ENCODE measurements at regions not wholly inside any gene's neighbourhood (a gene's known extent, or its start where the extent isn't known, plus 50 kb on each side); places are given as distances from the start of the nearest gene placed in this dataset.

DNA sequence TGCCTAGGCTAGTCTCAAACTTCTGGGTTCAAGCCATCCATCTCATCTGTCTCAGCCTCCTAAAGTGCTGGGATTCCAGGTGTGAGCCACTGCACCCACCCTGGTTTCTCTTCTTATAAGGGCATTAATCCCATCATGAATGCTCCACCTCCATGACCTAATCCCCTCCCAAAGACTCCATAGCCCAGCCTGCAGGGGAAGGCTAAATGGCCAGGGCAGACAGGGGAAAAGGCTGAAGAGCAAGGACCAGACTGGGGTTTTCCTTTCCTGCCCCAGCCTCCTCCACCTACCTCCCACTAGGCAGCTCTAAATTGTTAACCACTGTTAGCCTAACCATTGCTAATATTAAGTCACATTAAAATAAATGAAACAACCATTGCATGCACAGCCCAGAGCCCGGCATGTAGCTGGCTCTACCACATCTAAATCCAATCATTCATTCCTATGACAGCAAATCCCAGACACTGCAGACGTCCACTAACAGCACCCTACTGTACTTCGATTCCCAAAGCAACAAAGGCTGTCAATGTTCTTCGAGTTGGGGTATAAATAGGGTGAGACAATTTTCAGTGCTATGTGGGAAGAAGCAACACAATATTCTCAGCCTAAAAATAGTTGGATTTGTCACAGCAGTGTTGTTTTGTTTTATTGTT, 243.2 kb upstream of the ARID1B start:
- intact Hi-C loops (cut with micrococcal nuclease; ENCODE audit: unreplicated experiment) = no loop called here
- no peaks in the 10 kb centered on the region for H4K20me1 ChIP-seq (ENCODE audit: insufficient read depth, low read length)
- TF ChIP-seq, protein P1, sequence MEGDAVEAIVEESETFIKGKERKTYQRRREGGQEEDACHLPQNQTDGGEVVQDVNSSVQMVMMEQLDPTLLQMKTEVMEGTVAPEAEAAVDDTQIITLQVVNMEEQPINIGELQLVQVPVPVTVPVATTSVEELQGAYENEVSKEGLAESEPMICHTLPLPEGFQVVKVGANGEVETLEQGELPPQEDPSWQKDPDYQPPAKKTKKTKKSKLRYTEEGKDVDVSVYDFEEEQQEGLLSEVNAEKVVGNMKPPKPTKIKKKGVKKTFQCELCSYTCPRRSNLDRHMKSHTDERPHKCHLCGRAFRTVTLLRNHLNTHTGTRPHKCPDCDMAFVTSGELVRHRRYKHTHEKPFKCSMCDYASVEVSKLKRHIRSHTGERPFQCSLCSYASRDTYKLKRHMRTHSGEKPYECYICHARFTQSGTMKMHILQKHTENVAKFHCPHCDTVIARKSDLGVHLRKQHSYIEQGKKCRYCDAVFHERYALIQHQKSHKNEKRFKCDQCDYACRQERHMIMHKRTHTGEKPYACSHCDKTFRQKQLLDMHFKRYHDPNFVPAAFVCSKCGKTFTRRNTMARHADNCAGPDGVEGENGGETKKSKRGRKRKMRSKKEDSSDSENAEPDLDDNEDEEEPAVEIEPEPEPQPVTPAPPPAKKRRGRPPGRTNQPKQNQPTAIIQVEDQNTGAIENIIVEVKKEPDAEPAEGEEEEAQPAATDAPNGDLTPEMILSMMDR (conservative IDR thresholded peaks at IDR 0.05; ENCODE audit: low read length) = no peak
- no peak for TF ChIP-seq EZH2phosphoT487 (IDR thresholded peaks at IDR 0.05; ENCODE audit: borderline replicate concordance, low read depth, low read length)
- no peak overlapping the region for H2AFZ ChIP-seq (ENCODE audit: low read length)
- no peaks in the 10 kb centered on the region for H3K9me3 ChIP-seq (ENCODE audit: low read length)
- BruUV-seq (replicated peaks) = no TSS peak
- no peak overlapping the region for H3K4me3 ChIP-seq (ENCODE audit: low read depth, low read length, poor library complexity, severe bottlenecking)
- no peak overlapping the region for H3K4me2 ChIP-seq (ENCODE audit: low read length)
- H3K36me3 ChIP-seq (ENCODE audit: insufficient read depth, low read length) = no peaks in the 10 kb centered on the region
- H3K9me2 ChIP-seq (ENCODE audit: insufficient read depth, low read length) = no peaks in the 10 kb centered on the region
- no peak for DNase-seq (ENCODE audit: low spot score)
- ChIA-PET POLR2A (interaction anchor here (0.6 to 1.4 kb wide), 3 partner anchors 10 to 196 kb away, joined by 3 to 4 read pairs (median 3); no protein-coding TSS in a partner anchor), CTCF (ENCODE audit: unreplicated experiment) (no interaction called here)
- no peak overlapping the region for H3K27ac ChIP-seq (ENCODE audit: low read depth, low read length, poor library complexity, severe bottlenecking)
- H3K4me1 ChIP-seq (ENCODE audit: insufficient read depth, low read length, poor library complexity, severe bottlenecking) = no peaks in the 10 kb centered on the region
- no peaks in the 10 kb centered on the region for H3K79me2 ChIP-seq (ENCODE audit: insufficient read depth, low read depth, low read length)

DNA sequence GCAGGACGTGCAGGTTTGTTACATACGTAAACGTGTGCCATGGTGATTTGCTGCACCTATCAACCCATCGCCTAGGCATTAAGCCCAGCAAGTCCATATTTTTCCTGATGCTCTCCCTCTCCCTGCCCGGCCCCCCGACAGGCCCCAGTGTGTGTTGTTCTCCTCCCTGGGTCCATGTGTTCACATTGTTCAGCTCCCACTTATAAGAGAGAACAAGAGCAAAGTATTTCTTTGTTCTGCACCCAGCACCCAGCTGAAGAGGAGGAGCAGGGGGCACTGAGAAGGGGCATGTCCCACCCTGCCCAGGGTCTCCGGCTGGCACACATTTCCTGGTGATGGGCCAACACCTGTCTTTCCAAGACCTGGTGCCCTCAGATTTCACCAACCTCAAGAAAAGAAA, 251.1 kb upstream of the ARID1B start:
- intact Hi-C loops (cut with micrococcal nuclease; ENCODE audit: unreplicated experiment) = no loop called here
- no TSS peak for BruUV-seq (replicated peaks)
- no peaks in the 10 kb centered on the region for H3K36me3 ChIP-seq (ENCODE audit: insufficient read depth, low read length)
- H3K27ac ChIP-seq (ENCODE audit: low read depth, low read length, poor library complexity, severe bottlenecking) = no peak overlapping the region
- H3K4me3 ChIP-seq (ENCODE audit: low read depth, low read length, poor library complexity, severe bottlenecking) = no peak overlapping the region
- no peak overlapping the region for H2AFZ ChIP-seq (ENCODE audit: low read length)
- no peak for DNase-seq (ENCODE audit: low spot score)
- TF ChIP-seq EZH2phosphoT487 (IDR thresholded peaks at IDR 0.05; ENCODE audit: borderline replicate concordance, low read depth, low read length) = no peak
- TF ChIP-seq, protein P1 (conservative IDR thresholded peaks at IDR 0.05; ENCODE audit: low read length) = no peak
- H3K4me1 ChIP-seq (ENCODE audit: insufficient read depth, low read length, poor library complexity, severe bottlenecking) = no peaks in the 10 kb centered on the region
- CTCF ChIA-PET (ENCODE audit: unreplicated experiment) = no interaction called here
- no peaks in the 10 kb centered on the region for H3K9me2 ChIP-seq (ENCODE audit: insufficient read depth, low read length)
- H4K20me1 ChIP-seq (ENCODE audit: insufficient read depth, low read length) = no peaks in the 10 kb centered on the region
- H3K9me3 ChIP-seq (ENCODE audit: low read length) = no peaks in the 10 kb centered on the region
- no peaks in the 10 kb centered on the region for H3K79me2 ChIP-seq (ENCODE audit: insufficient read depth, low read depth, low read length)
- POLR2A ChIA-PET = no interaction called here
- H3K4me2 ChIP-seq (ENCODE audit: low read length) = no peak overlapping the region

DNA sequence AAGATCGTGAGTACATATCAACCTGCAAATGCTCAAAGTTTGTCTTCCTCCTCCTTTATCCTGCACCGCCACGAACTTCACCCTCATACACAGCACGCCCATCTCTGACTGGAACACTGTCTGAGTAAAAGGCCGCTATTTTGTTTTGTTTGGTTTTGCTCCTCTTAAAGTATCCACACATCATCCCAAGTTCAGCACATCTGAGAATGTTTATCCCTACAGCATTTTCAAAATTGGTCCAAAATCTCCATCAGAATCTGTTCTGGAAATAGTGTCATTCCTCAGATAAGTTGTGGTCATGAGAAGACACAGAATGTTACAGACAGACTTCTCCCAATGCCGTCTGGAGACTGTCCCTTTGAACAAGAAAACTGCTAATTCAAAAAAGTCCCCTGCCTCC, 251.6 kb upstream of the ARID1B start:
- POLR2A ChIA-PET = no interaction called here
- no peak for TF ChIP-seq EZH2phosphoT487 (IDR thresholded peaks at IDR 0.05; ENCODE audit: borderline replicate concordance, low read depth, low read length)
- TF ChIP-seq, protein P1 (conservative IDR thresholded peaks at IDR 0.05; ENCODE audit: low read length) = no peak
- BruUV-seq (replicated peaks) = no TSS peak

More for the DNA sequence above, 251.6 kb upstream of the ARID1B start:
- H3K9me2 ChIP-seq (ENCODE audit: insufficient read depth, low read length) = no peaks in the 10 kb centered on the region
- no peaks in the 10 kb centered on the region for H4K20me1 ChIP-seq (ENCODE audit: insufficient read depth, low read length)
- peaks cover 1% of the 10 kb centered on the region; the same call in 1 of the 2 replicates for H3K9me3 ChIP-seq (ENCODE audit: low read length)
- no peaks in the 10 kb centered on the region for H3K4me1 ChIP-seq (ENCODE audit: insufficient read depth, low read length, poor library complexity, severe bottlenecking)
- no peaks in the 10 kb centered on the region for H3K79me2 ChIP-seq (ENCODE audit: insufficient read depth, low read depth, low read length)
- no peaks in the 10 kb centered on the region for H3K36me3 ChIP-seq (ENCODE audit: insufficient read depth, low read length)
- no peak overlapping the region for H3K27ac ChIP-seq (ENCODE audit: low read depth, low read length, poor library complexity, severe bottlenecking)
- no peak for DNase-seq (ENCODE audit: low spot score)
- no peak overlapping the region for H3K4me2 ChIP-seq (ENCODE audit: low read length)
- H3K4me3 ChIP-seq (ENCODE audit: low read depth, low read length, poor library complexity, severe bottlenecking) = no peak overlapping the region
- H2AFZ ChIP-seq (ENCODE audit: low read length) = no peak overlapping the region
- CTCF ChIA-PET (ENCODE audit: unreplicated experiment) = no interaction called here
- intact Hi-C loops (cut with micrococcal nuclease; ENCODE audit: unreplicated experiment) = no loop called here

All from OCI-LY7 (cell line).